Hippocampal formation (tissue), 2 donors: ENCODE measurements at regions not wholly inside any gene's neighbourhood (a gene's known extent, or its start where the extent isn't known, plus 50 kb on each side); places are given as distances from the start of the nearest gene placed in this dataset.

Experiments
- DNase-seq, 2 donors: peaks; one replicate each; lab custom pipeline; 2025; lab: John Stamatoyannopoulos, UW

DNA sequence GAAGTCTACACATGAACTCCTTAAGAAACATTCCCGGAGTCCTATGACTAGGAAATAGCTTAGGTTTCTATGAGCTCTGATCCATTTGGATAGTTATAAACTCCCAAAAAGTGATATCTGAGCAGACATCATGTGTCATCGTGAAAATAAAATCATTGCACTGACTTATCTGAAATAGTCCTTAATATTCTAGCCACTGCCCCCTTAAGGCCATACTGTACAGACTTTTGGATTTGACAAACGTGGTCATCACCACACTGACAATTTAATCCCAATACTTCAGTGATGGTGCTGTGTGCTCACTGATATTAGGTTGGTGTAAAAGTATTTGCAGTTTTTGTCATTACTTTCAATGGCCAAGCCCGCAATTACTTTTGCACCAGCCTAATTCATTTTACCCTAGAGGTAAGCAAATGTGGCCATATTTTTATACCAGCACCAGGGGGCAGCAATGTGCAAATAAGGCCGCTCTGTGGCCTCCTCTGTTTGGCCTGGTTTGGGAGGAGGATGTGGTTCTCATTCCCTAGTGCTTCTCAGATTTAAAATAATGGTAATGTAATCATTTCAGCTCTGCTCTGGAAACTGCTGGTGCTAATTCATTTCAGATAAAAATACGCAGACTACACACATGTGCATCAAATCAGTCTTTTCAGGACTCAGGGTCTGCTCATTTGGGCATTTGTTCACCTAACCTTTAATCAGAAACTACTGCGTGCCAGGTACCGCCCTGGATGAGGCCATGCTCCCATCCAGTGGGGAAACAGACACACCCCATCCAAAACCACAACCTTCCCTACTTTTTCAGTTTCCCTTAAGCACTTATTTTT lies 196.4 kb upstream of the C1QTNF7 start:
- peak; percentile 61 to 66 for DNase-seq

DNA sequence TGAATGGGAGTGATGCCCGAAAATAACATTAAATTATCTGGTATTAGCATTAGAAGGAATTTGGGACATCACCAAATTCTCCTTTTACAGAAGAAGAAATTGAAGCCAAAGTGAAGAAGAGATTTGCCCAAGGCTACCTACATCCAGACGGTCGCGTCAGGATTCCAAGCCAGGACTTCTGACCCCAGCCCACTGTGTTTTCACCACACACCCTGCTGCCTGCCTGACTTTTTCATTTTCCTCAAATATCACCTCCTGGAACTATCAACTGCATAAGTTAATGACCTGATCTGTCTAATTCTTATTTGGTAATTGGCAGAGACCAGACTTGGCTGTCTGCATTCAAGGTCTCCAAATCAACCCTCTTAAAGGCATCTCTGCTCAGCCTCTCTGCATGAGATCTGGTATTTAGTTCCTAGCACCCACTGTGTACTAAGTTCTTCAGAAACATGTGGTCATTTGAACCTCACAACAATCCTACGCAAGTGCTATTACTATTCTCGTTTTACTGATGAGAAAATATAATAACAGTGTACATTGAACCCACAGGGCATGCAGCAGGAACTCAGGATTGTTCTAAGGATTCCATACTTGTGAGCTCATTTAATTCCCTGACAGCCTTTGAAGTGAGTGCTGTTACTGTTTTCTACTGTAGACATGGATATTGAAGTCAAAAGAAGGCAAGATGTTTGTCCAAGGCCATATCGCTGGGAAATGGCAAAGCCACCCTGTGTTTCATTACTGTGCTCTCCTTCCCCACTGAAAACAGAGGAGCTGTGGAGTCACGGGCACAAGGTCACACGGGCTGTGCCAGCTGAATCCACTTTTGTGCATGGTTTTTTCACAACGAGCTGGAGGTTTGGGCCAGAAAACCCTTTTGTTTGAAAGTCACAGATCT lies 195.2 kb upstream of the C1QTNF7 start:
- DNase-seq: no peak

DNA sequence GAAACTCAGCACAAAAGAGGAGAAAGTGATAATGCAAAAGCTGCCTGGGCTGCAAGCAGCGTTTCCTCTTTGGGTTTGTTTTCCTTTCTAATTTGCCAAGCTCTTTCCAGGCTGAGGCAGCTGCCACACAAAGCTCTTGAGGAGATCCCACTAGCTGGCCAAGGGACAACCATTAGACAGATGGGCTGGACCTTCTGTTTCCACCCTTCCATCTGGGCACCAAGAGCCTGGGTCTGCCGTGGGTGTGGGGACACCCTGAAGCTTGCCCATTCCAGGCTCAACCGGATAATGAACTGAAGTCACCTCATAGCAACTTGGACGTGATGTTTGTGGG lies 194.6 kb upstream of the C1QTNF7 start:
- DNase-seq: peak; percentile 26 to 28

DNA sequence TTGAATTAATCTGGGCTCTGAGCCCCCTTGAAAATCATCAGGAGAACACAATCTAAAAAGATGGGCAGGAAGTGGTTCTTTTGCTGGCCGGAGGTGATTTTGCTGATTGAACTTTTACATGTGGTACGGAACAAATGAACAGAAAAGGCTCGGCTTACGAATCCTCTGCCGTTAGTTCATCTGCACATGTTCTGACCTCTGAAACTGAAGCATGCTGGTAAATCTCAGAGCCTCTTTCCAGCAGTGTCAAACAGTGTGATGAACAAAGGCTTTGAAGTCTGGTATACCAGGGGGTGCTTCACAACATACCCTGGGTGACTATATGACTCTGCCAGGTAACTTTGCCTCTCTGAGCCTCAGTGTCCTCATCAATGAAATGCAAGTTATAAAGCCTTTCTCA lies 194.2 kb upstream of the C1QTNF7 start:
- DNase-seq: no peak

GRCh38 chr4:15234116-15234855 lies 193.5 kb upstream of the C1QTNF7 start:
- DNase-seq: no peak

GRCh38 chr4:15234856-15235126 lies 193.0 kb upstream of the C1QTNF7 start:
- DNase-seq: no peak

DNA sequence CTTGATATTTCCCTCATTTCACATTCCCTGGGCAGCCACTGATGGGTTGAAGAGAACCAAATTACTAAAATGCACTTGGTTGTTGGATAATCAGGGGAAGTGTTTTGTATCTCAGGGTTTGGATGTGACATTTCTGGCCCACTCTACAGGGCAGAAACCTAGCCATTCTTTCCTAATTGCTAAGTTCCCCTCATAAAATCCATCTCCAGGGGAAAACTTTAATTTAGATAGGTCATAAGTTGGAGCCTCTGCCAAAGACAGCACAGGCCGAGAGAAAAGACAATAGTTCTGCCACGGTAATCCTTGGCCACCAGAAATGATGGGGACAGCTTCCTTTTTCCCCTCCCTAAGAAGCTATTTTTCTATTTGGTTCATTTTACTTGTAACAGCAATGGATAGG lies 192.7 kb upstream of the C1QTNF7 start:
- no peak for DNase-seq

DNA sequence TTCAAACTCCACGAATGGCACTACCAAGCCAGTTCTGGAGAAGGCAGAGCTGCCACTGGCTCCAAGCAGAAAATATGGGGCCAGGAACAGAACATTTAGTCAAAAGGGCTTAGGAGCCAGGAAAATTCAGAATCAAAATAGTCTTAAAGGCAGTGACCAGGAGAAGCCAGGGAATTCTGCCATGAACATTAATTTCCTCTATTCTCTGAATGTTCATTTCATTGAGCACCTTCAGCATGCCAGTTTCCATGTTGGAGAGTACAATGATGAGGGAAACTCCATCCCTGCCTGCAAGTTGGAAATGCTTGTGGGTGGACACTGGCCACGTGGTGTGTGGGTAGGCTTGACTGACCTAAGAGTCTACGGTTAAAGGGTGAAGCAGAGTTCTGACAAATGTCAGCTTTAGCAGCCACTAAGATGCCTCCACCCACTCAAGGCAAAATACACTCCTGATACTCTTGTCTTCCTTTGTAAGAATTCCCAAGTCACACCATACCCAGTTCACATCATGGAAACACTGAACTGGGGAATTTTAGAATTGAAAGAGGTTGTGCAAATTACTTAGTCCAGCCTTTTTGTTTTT lies 190.1 kb upstream of the C1QTNF7 start:
- DNase-seq: no peak

GRCh38 chr4:15238720-15239119 lies 189.1 kb upstream of the C1QTNF7 start:
- DNase-seq: peak in 1 of 2 donors; percentile 26

GRCh38 chr4:15239866-15240265 lies 188.0 kb upstream of the C1QTNF7 start:
- no peak for DNase-seq

DNA sequence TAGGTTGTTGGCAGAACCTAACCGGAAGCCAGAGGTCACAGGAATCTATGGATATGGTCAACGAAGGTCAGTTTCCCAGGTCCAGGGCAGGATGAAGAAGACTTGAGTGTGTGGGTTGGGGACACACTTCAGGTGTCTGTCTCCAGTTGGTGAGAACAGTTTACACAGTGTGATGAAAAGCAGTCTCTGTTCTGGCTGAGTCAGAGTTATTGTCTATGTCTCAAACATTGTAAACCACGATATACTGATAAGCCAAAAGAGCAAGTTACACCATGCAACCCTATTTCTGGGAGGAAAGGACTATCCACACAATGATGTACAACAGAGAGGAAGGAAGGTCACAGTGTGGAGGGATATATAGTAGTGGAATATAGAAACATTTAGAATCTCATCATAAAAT lies 187.1 kb upstream of the C1QTNF7 start:
- no peak for DNase-seq

- DNase-seq: no peak
Observed at GRCh38 chr4:15242021-15242420, 185.8 kb upstream of the C1QTNF7 start.

- no peak for DNase-seq
Observed at GRCh38 chr4:15244354-15244753, 183.5 kb upstream of the C1QTNF7 start.

GRCh38 chr4:15245006-15245530 lies 182.8 kb upstream of the C1QTNF7 start:
- DNase-seq: no peak

GRCh38 chr4:15250021-15250441 lies 177.8 kb upstream of the C1QTNF7 start:
- no peak for DNase-seq

DNA sequence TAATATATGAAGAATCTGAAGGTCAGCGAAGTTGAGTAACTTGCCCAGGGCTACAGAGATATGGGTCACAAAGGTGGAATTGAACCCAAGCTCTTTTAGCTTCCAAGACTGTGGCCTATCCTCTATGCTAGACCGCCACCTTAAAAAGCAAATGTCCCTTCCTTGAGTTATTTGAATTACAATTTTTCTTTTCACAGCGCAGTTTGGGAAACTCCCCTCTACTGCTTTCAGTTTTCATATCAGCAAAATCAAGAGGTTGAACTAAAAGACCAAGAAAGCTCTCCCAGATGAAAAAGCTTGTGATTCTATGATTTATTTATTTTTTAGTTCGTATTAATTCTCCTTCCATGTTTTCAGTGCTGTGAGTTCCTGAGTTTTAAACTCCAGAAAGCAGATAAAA lies 174.5 kb upstream of the C1QTNF7 start:
- DNase-seq: no peak

DNA sequence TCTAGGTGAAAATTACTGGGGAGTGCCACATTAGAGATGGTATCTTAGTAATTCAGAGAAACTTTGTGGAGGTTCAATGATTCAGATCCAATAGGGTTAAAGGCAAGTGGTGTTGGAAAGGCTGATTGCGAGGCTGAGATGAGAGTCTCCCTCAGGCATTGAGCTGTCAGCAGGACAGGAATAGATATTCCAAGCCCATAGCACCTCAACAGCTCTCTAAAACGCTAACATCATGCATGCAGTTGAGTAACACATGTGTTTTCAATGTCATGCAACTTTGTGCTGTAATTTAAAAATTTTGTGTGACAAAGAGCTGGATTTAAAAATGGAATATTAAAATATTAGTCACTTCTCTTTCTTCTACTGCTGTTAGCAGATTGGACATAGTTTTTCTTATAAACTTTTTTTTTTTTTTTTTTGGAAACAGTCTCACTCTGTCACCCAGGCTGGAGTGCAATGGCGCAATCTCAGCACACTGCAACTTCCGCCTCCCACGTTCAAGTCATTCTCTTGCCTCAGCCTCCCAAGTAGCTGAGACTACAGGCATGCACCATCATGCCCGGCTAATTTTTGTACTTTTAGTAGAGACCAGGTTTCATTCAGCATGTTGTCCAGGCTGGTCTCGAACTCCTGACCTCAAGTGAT lies 173.5 kb upstream of the C1QTNF7 start:
- DNase-seq: no peak

DNA sequence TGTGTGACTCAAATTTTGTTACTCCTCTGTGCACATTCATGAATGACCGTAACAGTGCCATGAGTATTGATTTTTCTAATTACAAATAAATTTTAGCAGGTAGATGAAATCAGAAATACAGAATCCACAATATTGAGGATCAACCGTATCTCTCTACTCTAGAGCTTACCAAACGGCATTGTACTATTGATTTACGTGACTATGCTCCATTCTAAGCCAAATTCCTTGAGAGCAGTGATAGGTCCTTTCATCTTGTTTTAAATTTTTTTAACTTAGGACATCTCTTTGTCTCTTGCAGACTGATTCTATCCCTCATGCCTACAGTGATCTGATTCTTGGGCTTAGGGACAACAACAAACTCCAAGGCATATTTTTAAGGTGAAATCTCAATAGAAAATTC lies 172.3 kb upstream of the C1QTNF7 start:
- DNase-seq: no peak

DNA sequence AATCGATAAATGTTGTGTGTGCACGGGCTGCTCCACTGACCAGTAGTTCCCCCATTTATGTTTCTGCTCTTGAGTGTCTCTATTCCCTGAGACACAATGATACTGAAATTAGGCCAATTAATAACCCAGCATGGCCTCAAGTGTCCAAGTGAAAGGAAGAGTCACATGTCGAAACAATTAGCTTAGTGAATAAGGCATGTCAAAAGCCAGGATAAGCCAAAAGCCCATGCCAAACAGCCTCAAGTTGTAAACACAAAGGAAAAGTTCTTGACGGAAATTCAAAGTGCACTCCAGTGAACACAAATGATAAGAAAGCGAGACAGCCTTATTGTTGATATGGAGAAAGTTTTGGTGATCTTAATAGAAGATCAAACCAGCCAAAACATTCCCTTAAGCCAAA lies 167.1 kb upstream of the C1QTNF7 start:
- DNase-seq: no peak

GRCh38 chr4:15262396-15262795 lies 165.4 kb upstream of the C1QTNF7 start:
- no peak for DNase-seq

DNA sequence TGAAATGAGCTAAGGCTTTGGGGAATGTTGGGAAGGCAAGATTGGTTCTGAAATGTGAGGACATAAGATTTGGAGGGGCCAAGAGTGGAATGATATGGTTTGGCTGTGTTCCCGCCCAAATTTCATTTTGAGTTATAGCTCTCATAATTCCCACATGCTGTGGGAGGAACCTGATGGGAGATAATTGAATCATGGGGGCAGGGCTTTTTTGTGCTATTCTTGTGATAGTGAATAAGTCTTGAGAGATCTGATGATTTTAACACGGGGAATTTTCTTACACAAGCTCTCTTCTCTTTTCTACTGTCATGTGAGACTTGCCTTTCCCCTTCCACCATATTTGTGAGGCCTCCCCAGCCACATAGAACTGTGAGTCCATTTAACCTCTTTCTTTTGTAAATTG lies 157.6 kb upstream of the C1QTNF7 start:
- DNase-seq: no peak

DNA sequence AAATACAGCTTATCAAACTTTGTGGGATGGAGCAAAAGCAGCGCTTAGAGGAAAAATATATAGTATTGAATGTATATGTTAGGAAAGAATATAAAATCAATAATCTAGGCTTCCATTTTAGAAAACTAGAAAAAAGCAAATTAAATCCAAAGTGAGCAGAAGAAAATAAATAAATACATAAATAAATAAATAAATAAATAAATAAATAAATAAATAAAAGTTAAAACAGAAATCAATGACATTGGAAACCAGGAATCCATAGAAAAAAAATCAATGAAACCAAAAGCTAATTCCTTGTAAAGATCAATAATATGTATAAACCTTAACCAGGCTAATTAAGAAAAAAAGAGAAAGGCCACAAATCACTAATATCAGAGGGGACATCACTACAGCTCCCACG lies 141.8 kb upstream of the C1QTNF7 start:
- DNase-seq: no peak
